Osteocyte (in vitro differentiated cells): ENCODE measurements at regions not wholly inside any gene's neighbourhood (a gene's known extent, or its start where the extent isn't known, plus 50 kb on each side); places are given as distances from the start of the nearest gene placed in this dataset.

ENCODE experiments used
- DNase-seq: peaks from one replicate; pipeline ENCODE4 v3.0.0; 2021; ENCODE audit warnings: mixed read lengths; ENCODE audit not compliant: unreplicated experiment; ENCODE audit errors: extremely low spot score
- H3K27ac Mint-ChIP-seq: one replicate; pipeline ENCODE4 v1.8.0; 2021; ENCODE audit warnings: mild to moderate bottlenecking, mixed read lengths; ENCODE audit not compliant: unreplicated experiment
- H3K27me3 Mint-ChIP-seq: one replicate; pipeline ENCODE4 v1.8.0; 2021; ENCODE audit warnings: mixed read lengths; ENCODE audit not compliant: unreplicated experiment
- H3K36me3 Mint-ChIP-seq: one replicate; pipeline ENCODE4 v1.8.0; 2021; ENCODE audit warnings: mixed read lengths; ENCODE audit not compliant: unreplicated experiment
- H3K4me1 Mint-ChIP-seq: one replicate; pipeline ENCODE4 v1.8.0; 2021; ENCODE audit warnings: mixed read lengths; ENCODE audit not compliant: unreplicated experiment
- H3K4me3 Mint-ChIP-seq: one replicate; pipeline ENCODE4 v1.8.0; 2021; ENCODE audit warnings: mild to moderate bottlenecking, moderate library complexity, mixed read lengths; ENCODE audit not compliant: unreplicated experiment
- H3K9me3 Mint-ChIP-seq: one replicate; pipeline ENCODE4 v1.8.0; 2021; ENCODE audit warnings: mixed read lengths; ENCODE audit not compliant: unreplicated experiment
- TF ChIP-seq, protein P1 (sequence below): fragments of 200-600 bp; sonication (generic); IDR thresholded peaks from 2 replicates; pipeline ENCODE4 v1.5.0; 2021; ENCODE audit warnings: antibody characterized with exemption, mild to moderate bottlenecking, moderate library complexity

- TF ChIP-seq, protein P1, sequence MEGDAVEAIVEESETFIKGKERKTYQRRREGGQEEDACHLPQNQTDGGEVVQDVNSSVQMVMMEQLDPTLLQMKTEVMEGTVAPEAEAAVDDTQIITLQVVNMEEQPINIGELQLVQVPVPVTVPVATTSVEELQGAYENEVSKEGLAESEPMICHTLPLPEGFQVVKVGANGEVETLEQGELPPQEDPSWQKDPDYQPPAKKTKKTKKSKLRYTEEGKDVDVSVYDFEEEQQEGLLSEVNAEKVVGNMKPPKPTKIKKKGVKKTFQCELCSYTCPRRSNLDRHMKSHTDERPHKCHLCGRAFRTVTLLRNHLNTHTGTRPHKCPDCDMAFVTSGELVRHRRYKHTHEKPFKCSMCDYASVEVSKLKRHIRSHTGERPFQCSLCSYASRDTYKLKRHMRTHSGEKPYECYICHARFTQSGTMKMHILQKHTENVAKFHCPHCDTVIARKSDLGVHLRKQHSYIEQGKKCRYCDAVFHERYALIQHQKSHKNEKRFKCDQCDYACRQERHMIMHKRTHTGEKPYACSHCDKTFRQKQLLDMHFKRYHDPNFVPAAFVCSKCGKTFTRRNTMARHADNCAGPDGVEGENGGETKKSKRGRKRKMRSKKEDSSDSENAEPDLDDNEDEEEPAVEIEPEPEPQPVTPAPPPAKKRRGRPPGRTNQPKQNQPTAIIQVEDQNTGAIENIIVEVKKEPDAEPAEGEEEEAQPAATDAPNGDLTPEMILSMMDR = no peak
- no peaks in the 10 kb centered on the region for H3K4me1 Mint-ChIP-seq
- H3K9me3 Mint-ChIP-seq = peaks cover 12% of the 10 kb centered on the region
- no peaks in the 10 kb centered on the region for H3K27me3 Mint-ChIP-seq
- no peak overlapping the region for H3K4me3 Mint-ChIP-seq
- H3K36me3 Mint-ChIP-seq = no peaks in the 10 kb centered on the region
- DNase-seq = no peak
- H3K27ac Mint-ChIP-seq = no peak overlapping the region
Measured at GRCh38 chr10:128978211-128978610, 488.8 kb upstream of the MGMT start.

DNA sequence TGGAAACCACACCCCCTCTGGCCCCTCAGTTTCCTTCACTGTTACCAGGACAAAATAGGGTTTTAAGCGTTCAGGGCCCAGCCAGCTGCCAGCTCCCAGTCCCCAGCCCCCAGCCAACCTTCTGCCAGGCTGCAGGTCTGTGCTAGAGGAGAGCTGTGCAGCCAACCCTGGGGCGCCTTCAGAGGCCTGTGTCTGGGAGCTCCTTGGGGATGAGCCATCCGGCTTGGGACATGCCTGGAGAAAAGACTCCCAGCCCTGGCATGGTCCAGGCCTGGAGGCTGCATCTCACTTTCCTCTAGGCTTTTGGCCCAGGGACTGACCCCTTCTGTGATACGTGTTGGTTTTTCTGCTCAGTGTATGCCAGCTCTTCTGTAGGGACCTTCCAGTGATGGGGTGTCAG, 487.6 kb upstream of the MGMT start:
- Mint-ChIP-seq H3K27ac (no peak overlapping the region), H3K4me3 (no peak overlapping the region), H3K4me1 (no peaks in the 10 kb centered on the region), H3K27me3 (no peaks in the 10 kb centered on the region), H3K36me3 (no peaks in the 10 kb centered on the region), H3K9me3 (peaks cover 13% of the 10 kb centered on the region)
- TF ChIP-seq, protein P1 = no peak
- DNase-seq = no peak

- no peak overlapping the region for H3K4me3 Mint-ChIP-seq
- TF ChIP-seq, protein P1 = no peak
- no peaks in the 10 kb centered on the region for H3K36me3 Mint-ChIP-seq
- peaks cover 18% of the 10 kb centered on the region for H3K9me3 Mint-ChIP-seq
- H3K4me1 Mint-ChIP-seq = no peaks in the 10 kb centered on the region
- no peak for DNase-seq
- no peaks in the 10 kb centered on the region for H3K27me3 Mint-ChIP-seq
- no peak overlapping the region for H3K27ac Mint-ChIP-seq
Measured at GRCh38 chr10:128981251-128981650, 485.8 kb upstream of the MGMT start.

DNA sequence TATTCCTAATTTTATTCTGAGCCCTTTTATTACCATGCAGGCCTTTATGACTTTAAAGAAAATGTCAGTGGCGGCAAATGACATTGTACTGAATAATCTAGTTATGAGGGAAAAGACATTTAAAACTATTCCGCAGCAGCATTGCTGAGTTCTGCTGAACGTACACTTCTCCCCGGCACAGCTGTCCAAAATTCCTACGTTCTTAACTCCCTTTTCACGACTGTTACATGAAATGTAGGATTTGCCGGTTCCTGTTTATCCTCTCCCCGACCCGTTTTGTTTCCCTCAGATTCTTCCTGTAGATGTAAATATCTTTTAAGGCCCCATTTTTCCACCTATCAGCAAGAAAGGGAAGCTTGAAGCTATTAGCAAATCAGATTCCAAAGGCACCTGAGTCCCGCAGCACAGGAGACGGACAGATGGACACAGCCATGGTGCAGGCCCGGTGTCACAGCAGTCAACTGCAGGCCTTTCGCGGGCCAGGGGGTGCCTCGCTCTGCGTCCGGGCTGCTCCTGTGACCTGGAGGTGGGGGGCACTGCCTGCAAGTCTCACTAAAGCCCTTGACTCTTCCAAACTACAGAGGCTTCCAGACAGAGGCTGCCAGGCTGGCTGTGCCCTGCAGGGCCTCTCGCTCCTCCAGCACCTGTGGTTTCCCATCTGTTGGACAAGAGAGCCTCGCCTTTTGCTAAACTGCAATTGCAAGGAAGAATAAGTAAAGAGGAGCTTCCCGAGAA, 485.0 kb upstream of the MGMT start:
- H3K27ac Mint-ChIP-seq = no peak overlapping the region
- no peak for DNase-seq

GRCh38 chr10:128982616-128982915, 484.5 kb upstream of the MGMT start:
- Mint-ChIP-seq H3K4me1 (no peaks in the 10 kb centered on the region), H3K9me3 (peaks cover 24% of the 10 kb centered on the region), H3K4me3 (no peak overlapping the region), H3K27ac (no peak overlapping the region), H3K27me3 (no peaks in the 10 kb centered on the region), H3K36me3 (no peaks in the 10 kb centered on the region)
- TF ChIP-seq, protein P1 = no peak
- no peak for DNase-seq

More for the DNA sequence above, 485.0 kb upstream of the MGMT start:
- Mint-ChIP-seq H3K36me3 (no peaks in the 10 kb centered on the region), H3K27me3 (no peaks in the 10 kb centered on the region), H3K4me3 (no peak overlapping the region), H3K9me3 (peaks cover 21% of the 10 kb centered on the region), H3K4me1 (no peaks in the 10 kb centered on the region)
- TF ChIP-seq, protein P1 = no peak
